ENCODE measurements at regions not wholly inside any gene's neighbourhood (a gene's known extent, or its start where the extent isn't known, plus 50 kb on each side); places are given as distances from the start of the nearest gene placed in this dataset.

DNA sequence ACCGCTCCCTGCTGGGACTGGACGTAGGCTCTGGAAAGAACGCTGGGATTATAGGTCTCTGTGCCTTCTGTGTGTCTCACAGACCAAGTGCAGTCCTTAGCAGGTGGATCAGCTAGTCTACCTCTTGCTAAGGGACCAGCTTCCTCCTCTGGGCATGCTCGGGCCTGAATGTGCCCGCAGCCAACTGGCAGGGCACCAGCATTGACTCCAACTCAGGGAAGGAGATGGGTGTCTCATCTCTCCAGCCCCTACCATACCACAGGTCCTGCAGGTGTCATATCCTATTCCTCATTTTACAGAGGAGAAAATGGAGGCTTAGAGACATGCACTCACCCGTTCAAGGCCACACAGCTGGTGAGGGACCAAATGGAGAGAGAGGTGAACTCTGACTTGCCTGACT, 340.2 kb downstream of the PTPRU start:
- Histone ChIP-seq H3K27ac (ENCODE audit: low read depth, low read length) (no peak overlapping the region), H4K20me1 (ENCODE audit: control insufficient read depth, insufficient read depth, low read depth, low read length) (no peaks in the 10 kb centered on the region), H3F3A (ENCODE audit: control insufficient read depth, insufficient read depth) (no peaks in the 10 kb centered on the region), H3K9me2 (replicated peaks; ENCODE audit: control insufficient read depth, low read length) (no peaks in the 10 kb centered on the region), H3K9me3 (ENCODE audit: control insufficient read depth, insufficient read depth, low read length) (no peaks in the 10 kb centered on the region), H3K36me3 (ENCODE audit: control insufficient read depth, low read length) (no peaks in the 10 kb centered on the region), H3K4me1 (ENCODE audit: control insufficient read depth, low read length) (no peaks in the 10 kb centered on the region), H3K4me2 (ENCODE audit: low read length) (no peak overlapping the region), H3K27me3 (ENCODE audit: control insufficient read depth, low read length) (no peaks in the 10 kb centered on the region), H3K79me2 (ENCODE audit: control insufficient read depth, low read length) (no peaks in the 10 kb centered on the region), H3K4me3 (ENCODE audit: low read length) (no peak overlapping the region)
- no peak for TF ChIP-seq EZH2phosphoT487 (IDR thresholded peaks at IDR 0.05; ENCODE audit: borderline replicate concordance, low read length)
- TF ChIP-seq, protein P1, sequence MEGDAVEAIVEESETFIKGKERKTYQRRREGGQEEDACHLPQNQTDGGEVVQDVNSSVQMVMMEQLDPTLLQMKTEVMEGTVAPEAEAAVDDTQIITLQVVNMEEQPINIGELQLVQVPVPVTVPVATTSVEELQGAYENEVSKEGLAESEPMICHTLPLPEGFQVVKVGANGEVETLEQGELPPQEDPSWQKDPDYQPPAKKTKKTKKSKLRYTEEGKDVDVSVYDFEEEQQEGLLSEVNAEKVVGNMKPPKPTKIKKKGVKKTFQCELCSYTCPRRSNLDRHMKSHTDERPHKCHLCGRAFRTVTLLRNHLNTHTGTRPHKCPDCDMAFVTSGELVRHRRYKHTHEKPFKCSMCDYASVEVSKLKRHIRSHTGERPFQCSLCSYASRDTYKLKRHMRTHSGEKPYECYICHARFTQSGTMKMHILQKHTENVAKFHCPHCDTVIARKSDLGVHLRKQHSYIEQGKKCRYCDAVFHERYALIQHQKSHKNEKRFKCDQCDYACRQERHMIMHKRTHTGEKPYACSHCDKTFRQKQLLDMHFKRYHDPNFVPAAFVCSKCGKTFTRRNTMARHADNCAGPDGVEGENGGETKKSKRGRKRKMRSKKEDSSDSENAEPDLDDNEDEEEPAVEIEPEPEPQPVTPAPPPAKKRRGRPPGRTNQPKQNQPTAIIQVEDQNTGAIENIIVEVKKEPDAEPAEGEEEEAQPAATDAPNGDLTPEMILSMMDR (IDR thresholded peaks at IDR 0.05; ENCODE audit: low read depth, low read length, poor library complexity, severe bottlenecking) = no peak

DNA sequence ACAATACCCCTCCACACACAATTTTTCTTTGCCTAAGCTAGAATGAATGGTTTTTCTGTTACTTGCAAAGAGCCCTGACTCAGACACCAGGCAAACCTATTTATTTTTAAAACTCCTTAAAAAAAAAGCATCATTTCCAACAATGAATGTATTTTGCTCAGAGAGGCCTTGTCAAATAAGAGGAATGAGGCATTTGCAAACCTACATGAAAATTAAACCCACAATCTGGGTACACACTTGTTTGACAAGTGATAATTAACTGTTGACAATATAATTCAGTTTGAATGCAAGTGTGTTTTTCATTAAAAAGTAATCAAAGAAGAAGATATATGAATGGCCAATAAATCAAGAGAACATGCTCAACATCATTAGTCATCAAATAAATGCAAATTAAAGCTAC, 339.5 kb downstream of the PTPRU start:
- no peaks in the 10 kb centered on the region for H3K9me2 ChIP-seq (replicated peaks; ENCODE audit: control insufficient read depth, low read length)
- no peak for TF ChIP-seq EZH2phosphoT487 (IDR thresholded peaks at IDR 0.05; ENCODE audit: borderline replicate concordance, low read length)
- TF ChIP-seq, protein P1 (IDR thresholded peaks at IDR 0.05; ENCODE audit: low read depth, low read length, poor library complexity, severe bottlenecking) = no peak
- no peak overlapping the region for H3K4me3 ChIP-seq (ENCODE audit: low read length)
- no peak overlapping the region for H3K27ac ChIP-seq (ENCODE audit: low read depth, low read length)
- no peaks in the 10 kb centered on the region for H3F3A ChIP-seq (ENCODE audit: control insufficient read depth, insufficient read depth)
- no peaks in the 10 kb centered on the region for H3K79me2 ChIP-seq (ENCODE audit: control insufficient read depth, low read length)
- H3K9me3 ChIP-seq (ENCODE audit: control insufficient read depth, insufficient read depth, low read length) = no peaks in the 10 kb centered on the region
- H4K20me1 ChIP-seq (ENCODE audit: control insufficient read depth, insufficient read depth, low read depth, low read length) = no peaks in the 10 kb centered on the region
- H3K27me3 ChIP-seq (ENCODE audit: control insufficient read depth, low read length) = no peaks in the 10 kb centered on the region
- H3K4me2 ChIP-seq (ENCODE audit: low read length) = no peak overlapping the region
- no peaks in the 10 kb centered on the region for H3K4me1 ChIP-seq (ENCODE audit: control insufficient read depth, low read length)
- H3K36me3 ChIP-seq (ENCODE audit: control insufficient read depth, low read length) = no peaks in the 10 kb centered on the region

DNA sequence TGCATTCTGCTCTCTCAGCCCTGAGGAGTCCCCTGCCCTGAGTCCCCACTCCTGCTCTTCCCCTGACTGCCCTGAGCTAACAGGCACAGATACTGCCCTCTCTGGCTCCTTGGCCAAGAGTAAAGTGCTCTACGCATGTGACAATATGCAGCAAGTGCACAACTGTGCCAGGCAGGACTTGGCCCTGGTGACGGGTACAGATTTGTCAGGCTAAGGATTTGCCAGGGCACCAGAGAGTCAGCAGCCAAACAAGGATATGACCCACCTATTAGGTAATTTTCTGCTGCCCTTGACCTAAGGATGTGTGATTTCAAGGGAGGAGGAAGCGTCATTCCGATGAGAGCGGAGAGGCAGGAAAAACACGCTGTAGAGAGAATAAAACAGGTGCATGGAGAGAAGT, 339.0 kb downstream of the PTPRU start:
- TF ChIP-seq, protein P1 (IDR thresholded peaks at IDR 0.05; ENCODE audit: low read depth, low read length, poor library complexity, severe bottlenecking) = no peak
- no peak for TF ChIP-seq EZH2phosphoT487 (IDR thresholded peaks at IDR 0.05; ENCODE audit: borderline replicate concordance, low read length)
- no peak overlapping the region for H3K27ac ChIP-seq (ENCODE audit: low read depth, low read length)
- H3K9me2 ChIP-seq (replicated peaks; ENCODE audit: control insufficient read depth, low read length) = no peaks in the 10 kb centered on the region
- no peaks in the 10 kb centered on the region for H3K79me2 ChIP-seq (ENCODE audit: control insufficient read depth, low read length)
- no peak overlapping the region for H3K4me3 ChIP-seq (ENCODE audit: low read length)
- no peaks in the 10 kb centered on the region for H3K27me3 ChIP-seq (ENCODE audit: control insufficient read depth, low read length)
- no peak overlapping the region for H3K4me2 ChIP-seq (ENCODE audit: low read length)
- no peaks in the 10 kb centered on the region for H3K4me1 ChIP-seq (ENCODE audit: control insufficient read depth, low read length)
- H4K20me1 ChIP-seq (ENCODE audit: control insufficient read depth, insufficient read depth, low read depth, low read length) = no peaks in the 10 kb centered on the region
- no peaks in the 10 kb centered on the region for H3K9me3 ChIP-seq (ENCODE audit: control insufficient read depth, insufficient read depth, low read length)
- H3F3A ChIP-seq (ENCODE audit: control insufficient read depth, insufficient read depth) = no peaks in the 10 kb centered on the region
- H3K36me3 ChIP-seq (ENCODE audit: control insufficient read depth, low read length) = no peaks in the 10 kb centered on the region

DNA sequence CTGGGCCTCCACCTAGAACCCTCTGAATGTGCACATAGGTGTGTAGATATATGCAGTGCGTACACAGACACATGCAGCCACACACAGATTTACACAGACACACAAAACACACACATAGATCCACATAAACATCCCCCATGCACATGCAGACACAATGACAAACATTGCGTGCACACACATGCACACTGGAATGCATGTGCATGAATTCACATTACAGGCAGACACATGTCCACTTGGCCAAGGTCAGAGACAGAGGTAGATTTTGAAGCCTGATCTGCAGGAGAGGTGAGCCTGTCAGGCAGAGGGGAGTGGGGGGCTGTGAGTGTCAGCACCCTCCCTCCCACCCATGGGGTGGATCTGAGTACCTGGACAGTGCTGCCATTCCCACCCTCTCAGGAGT, 338.5 kb downstream of the PTPRU start:
- Histone ChIP-seq H3K27ac (ENCODE audit: low read depth, low read length) (no peak overlapping the region), H3K4me2 (ENCODE audit: low read length) (no peak overlapping the region), H4K20me1 (ENCODE audit: control insufficient read depth, insufficient read depth, low read depth, low read length) (no peaks in the 10 kb centered on the region), H3F3A (ENCODE audit: control insufficient read depth, insufficient read depth) (no peaks in the 10 kb centered on the region), H3K9me3 (ENCODE audit: control insufficient read depth, insufficient read depth, low read length) (no peaks in the 10 kb centered on the region), H3K27me3 (ENCODE audit: control insufficient read depth, low read length) (no peaks in the 10 kb centered on the region), H3K4me1 (ENCODE audit: control insufficient read depth, low read length) (no peaks in the 10 kb centered on the region), H3K4me3 (ENCODE audit: low read length) (no peak overlapping the region), H3K79me2 (ENCODE audit: control insufficient read depth, low read length) (no peaks in the 10 kb centered on the region), H3K36me3 (ENCODE audit: control insufficient read depth, low read length) (no peaks in the 10 kb centered on the region), H3K9me2 (replicated peaks; ENCODE audit: control insufficient read depth, low read length) (no peaks in the 10 kb centered on the region)
- TF ChIP-seq, protein P1 (IDR thresholded peaks at IDR 0.05; ENCODE audit: low read depth, low read length, poor library complexity, severe bottlenecking) = no peak
- TF ChIP-seq EZH2phosphoT487 (IDR thresholded peaks at IDR 0.05; ENCODE audit: borderline replicate concordance, low read length) = no peak
